ENCODE measurements at regions not wholly inside any gene's neighbourhood (a gene's known extent, or its start where the extent isn't known, plus 50 kb on each side); places are given as distances from the start of the nearest gene placed in this dataset.
A peak's percentile ranks its signal among the peaks of the same experiment; 100 is the strongest.

- no peak for DNase-seq
These were observed 51.1 kb upstream of the NCOA1 start for GRCh38 chr2:24439971-24440340.

GRCh38 chr2:24439280-24439970 is 51.6 kb upstream of the NCOA1 start:
- no peak for DNase-seq

DNA sequence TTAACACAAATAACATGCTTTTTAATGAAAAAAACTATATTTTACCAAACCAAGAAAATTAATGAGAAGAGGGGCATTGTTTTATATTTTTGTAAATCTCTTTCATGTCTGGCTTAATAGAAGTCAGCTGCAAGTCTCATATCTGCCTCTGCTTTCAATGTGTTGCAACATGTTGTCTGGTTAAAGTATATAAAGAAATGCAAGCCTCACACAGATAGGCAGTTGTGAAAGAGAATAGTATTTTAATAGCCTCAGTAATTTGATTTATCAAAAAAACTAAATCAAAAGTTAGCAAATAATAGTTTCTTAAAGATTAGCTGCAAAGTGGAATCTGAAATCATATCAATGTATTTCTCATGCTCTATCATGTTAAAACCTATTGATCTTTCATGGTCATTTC is 52.9 kb upstream of the NCOA1 start:
- DNase-seq, result no peak

GRCh38 chr2:24435391-24436316 is 55.4 kb upstream of the NCOA1 start:
- no peak for DNase-seq

DNA sequence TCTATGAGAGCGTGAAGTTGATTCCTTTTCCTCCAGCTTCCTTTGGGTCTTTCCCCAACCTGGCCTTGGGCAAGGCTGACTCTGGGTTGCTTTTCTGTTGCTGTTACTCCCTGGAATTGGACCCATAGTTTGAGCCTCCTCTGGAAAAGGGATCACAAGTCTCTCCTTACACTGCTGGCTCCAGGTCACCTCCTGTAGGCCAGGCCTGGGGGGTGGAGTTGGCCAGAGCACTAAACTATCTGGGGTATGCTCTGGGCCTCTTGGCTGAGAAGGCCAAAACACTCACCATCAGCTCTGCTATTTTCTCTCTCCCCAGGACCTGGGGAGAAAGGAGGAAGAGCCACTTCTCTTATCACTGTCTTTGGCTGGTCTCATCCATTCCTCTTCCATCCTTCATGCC is 56.5 kb upstream of the NCOA1 start:
- no peak for DNase-seq

DNA sequence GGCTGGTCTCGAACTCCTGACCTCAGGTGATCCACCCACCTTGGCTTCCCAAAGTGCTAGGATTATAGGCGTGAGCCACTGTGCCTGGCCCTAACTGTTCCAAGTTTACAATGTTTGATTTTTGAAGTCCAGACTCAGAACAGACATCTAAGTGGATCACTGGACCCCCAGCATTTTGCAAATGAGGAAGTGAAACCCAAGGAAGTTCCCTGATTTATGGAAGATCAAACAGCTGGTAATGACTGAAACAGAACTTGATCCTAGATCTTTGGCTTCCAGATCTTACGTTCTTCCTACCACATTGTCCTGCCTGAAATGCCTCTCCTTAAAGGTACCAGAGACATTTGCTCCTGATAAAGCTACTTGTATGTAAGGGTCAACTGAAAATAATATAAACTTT is 58.3 kb upstream of the NCOA1 start:
- no peak for DNase-seq

GRCh38 chr2:24432121-24432520 is 58.9 kb upstream of the NCOA1 start:
- no peak for DNase-seq

- DNase-seq, result no peak
These were observed 61.6 kb upstream of the NCOA1 start for GRCh38 chr2:24429197-24430074.

DNA sequence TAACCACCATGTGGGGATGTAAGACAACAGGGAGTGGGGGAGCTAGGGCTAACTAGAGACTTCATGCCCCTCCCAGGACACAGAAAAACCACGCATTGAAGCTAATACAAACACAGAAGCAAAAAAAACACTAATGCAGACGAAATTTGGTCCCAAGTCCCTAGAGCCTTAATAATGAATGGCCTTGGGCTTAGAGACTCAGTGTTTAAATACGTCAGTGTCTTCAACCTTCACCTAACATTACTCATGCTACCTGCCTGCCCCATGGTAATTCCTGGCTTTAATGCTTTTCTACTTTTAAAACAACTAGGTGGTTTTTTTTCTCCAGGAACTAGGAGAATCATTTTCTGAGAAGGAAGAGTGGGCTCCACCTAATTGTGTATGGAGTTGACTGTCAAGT is 64.1 kb upstream of the ITSN2 start:
- no peak for DNase-seq

GRCh38 chr2:24423095-24423494 is 62.8 kb upstream of the ITSN2 start:
- DNase-seq, result no peak

DNA sequence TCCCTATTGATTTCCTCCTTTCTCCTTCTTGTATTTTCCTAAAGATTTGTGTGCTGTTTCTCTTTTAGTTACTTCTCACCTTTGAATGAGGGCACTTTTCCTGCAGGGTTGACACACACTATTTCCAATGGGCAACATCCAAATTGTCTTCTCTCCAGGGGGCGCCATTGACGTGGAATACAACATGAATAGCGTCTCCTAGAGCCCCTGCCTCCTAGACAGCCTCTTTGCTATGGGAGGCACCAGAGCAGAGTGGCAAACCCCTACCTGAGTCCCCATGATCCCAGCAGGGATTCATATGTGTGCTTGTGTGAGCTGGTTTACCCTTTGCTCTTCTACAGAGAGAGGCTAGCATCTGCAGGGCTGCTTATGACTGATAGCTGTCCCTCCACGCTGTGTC is 61.3 kb upstream of the ITSN2 start:
- DNase-seq, result peak; percentile 59

DNA sequence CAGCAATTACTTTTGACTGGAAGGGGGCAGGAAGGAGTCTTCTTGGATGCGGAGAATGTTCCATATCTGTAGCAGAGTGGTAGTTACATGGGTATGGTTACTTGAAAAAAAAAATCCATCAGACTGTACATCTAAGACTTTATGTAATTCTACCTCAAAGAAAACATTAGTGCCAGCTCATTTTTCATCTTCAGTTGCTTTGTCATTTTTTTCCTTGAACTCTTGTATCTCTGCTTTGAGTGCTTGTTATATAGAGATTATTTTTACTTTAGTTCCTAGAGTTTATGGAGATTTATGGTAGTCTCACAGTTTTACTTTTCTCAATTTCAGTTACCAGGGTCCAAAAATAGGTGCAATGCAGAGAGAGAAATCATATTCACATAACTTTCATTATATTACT is 60.0 kb upstream of the ITSN2 start:
- DNase-seq, result no peak

DNA sequence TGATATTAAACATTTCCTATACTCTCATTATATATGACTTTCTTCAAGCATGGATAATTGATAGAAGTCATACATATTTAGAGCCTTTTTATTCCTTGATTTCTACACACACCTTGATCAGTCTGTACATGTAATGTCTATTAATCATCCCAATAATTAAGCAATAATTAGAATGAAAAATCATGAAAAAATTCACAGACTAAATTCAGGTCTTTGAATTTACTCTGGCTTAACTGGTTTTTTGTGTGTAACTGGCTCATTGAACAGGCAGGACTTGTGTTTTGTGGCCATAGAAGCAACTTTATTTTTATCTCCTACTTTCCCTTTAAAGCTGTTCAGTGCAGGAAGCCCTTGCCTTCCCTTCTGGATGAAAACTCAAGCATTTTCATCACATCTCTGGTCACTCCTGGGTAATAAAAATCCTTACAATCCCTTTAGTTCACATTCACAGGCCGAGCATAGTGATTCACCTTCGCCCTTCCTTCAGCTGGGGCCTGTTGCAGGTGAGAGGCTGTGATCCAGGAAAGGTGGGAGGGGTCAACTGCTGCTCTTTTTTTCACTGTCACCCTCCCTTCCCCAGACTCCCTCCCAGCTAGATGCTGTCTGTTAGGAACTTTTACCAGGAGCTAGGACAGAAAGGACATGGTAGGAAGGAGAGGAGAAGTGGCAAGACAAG is 58.0 kb upstream of the ITSN2 start:
- DNase-seq, result no peak

GRCh38 chr2:24412812-24413211 is 52.5 kb upstream of the ITSN2 start:
- no peak for DNase-seq

DNA sequence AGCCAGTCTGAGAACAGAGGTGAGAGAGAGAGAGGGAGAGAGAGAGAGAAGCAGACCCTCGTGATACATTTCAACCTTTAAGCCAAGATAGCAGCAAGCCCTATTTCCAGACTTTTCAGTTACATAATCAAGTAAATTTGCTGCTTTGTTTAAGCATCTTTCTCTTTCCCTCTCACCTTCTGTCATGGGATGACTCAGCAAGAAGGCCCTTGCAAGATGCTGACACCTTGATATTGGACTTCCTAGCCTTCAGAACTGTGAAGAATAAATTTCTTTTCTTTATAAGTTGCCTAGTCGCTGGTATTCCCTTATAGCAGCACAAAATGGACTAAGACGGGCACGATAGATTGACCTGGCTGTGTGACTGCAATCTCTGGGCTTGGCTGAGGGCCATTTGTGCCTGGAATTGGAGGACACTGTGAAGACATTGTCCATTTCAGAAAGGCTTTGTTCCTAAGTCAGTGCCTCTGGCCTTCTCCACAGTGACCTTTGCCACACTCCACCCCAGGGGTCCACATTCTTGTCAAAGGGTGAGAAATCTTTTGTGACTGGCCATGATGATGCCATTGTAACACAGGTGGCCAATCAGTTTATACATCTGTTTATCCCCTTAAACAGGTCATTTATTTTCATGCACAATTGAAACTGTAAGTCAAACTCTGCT is 51.3 kb upstream of the ITSN2 start:
- no peak for DNase-seq

DNA sequence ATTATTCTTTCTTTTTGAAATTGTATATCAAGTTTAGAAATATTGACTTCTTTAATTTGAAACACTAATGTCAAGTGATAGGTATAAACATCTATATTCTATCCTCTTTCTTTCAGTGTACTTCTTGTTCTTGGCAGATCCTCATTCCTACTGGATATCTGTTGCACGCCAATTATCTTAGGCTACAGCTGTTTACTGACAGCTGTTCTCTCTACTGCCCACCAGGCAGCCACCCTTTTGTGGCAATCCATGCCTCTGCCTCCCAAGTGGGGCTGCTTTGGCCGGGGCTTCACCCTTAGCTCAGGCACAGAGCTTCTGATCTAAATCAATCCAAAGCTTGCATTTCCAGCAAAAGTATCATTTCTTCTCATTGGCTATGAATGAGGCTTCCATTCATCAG is 50.6 kb upstream of the ITSN2 start:
- no peak for DNase-seq

DNA sequence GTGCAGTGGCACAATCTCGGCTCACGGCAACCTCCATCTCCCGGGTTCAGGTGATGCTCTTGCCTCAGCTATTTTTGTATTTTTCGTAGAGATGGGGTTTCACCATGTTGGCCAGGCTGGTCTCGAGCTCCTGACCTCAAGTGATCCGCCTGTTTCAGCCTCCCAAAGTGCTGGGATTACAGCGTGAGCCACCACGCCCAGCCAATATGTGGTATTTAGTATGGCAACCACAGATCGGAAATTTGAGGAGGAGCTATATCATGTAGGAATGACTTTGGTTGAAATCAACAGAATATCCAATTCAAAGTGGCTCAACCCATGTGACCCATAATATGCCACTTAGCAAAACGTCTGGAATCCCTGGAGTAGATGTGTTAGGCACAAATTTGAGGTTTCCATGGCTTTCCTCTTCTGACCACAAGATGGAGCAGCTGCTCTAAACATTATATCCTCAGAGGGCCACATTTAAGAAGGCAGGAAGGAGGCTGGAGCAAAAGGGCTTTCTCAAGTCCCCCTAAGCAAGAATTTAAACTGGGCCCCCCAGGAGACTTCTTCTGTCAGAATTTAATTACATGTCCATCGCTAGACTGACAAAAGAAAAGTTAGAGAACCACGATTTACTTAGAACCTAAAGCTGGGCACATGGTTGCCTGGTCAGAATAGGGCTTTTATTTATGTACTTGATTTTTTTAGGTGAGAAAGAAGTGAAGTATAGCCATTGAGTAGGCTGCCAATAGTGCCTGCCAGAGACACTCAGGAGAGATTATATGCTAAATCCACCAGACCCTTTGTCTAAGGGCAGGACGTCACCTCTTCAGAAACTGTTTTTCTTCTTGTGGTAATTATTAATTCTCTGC is 49.6 kb upstream of the ITSN2 start:
- no peak for DNase-seq

All from stimulated activated CD4-positive, alpha-beta T cell treated with anti-CD3 and anti-CD28 coated beads, Interleukin-12 subunit alpha, Interleukin-12 subunit beta, amount 100 ng/mL, for 4 hours (primary cell).